ENCODE measurements at regions not wholly inside any gene's neighbourhood (a gene's known extent, or its start where the extent isn't known, plus 50 kb on each side); places are given as distances from the start of the nearest gene placed in this dataset.
"Not testable (repeated sequence)": the region's sequence is repeated elsewhere in the genome, so short reads cannot be mapped to it uniquely, and the experiment has no call there.

- H3K36me3 Mint-ChIP-seq; H3K4me3 Mint-ChIP-seq; DNase-seq; ATAC-seq (replicated peaks); H3K4me1 Mint-ChIP-seq; H3K27ac Mint-ChIP-seq: not testable (repeated sequence)
- Mint-ChIP-seq H3K9me3 (peaks cover 11 to 12% of the 10 kb centered on the region in 2 donors), H3K27me3 (peaks cover 16 to 22% of the 10 kb centered on the region in 2 donors)
Observed at GRCh38 chr7:76839879-76840278, 192.3 kb downstream of the SPDYE17 start.

- ATAC-seq (replicated peaks); H3K27ac Mint-ChIP-seq; H3K4me1 Mint-ChIP-seq; H3K36me3 Mint-ChIP-seq; H3K4me3 Mint-ChIP-seq; DNase-seq: not testable (repeated sequence)
- Mint-ChIP-seq H3K27me3 (peaks cover 16 to 22% of the 10 kb centered on the region in 2 donors), H3K9me3 (peaks cover 11 to 12% of the 10 kb centered on the region in 2 donors)
Observed at GRCh38 chr7:76839214-76839613, 192.9 kb downstream of the SPDYE17 start.

GRCh38 chr7:76838357-76838756 is 193.8 kb downstream of the SPDYE17 start:
- Mint-ChIP-seq H3K9me3 (peaks cover 11 to 12% of the 10 kb centered on the region in 2 donors), H3K27me3 (peaks cover 16 to 22% of the 10 kb centered on the region in 2 donors)
- not testable (repeated sequence) for ATAC-seq (replicated peaks); H3K4me3 Mint-ChIP-seq; H3K4me1 Mint-ChIP-seq; DNase-seq; H3K27ac Mint-ChIP-seq; H3K36me3 Mint-ChIP-seq

DNA sequence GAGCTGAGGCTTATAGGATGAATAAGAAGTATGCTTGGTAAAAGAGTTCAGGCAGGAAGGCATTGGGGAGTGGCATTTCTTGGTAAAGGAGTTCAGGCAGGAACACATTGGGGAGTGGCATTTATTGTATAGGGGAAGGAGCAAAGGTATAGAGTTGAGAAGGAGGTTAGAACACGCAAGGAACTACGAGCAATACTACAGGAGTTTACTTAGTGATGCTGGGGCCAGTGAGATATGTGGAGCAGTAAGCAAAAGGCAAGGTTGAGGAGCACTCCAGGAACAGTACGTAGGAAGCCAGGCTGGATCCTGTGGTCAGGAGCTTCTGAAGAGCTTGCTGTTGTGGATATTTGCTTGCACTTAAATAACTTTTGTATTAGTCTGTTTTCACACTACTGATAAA is 202.2 kb upstream of the POMZP3 start:
- ATAC-seq (replicated peaks); H3K9me3 Mint-ChIP-seq; H3K4me3 Mint-ChIP-seq; H3K4me1 Mint-ChIP-seq; H3K27ac Mint-ChIP-seq; DNase-seq; H3K36me3 Mint-ChIP-seq: not testable (repeated sequence)
- H3K27me3 Mint-ChIP-seq, result peaks cover 14 to 15% of the 10 kb centered on the region in 2 donors

GRCh38 chr7:76826181-76826580 is 199.1 kb upstream of the POMZP3 start:
- H3K36me3 Mint-ChIP-seq; H3K4me3 Mint-ChIP-seq; DNase-seq; H3K27ac Mint-ChIP-seq; H3K4me1 Mint-ChIP-seq; ATAC-seq (replicated peaks); H3K9me3 Mint-ChIP-seq: not testable (repeated sequence)
- H3K27me3 Mint-ChIP-seq, result peaks cover 14 to 15% of the 10 kb centered on the region in 2 donors

GRCh38 chr7:76809856-76810255 is 182.8 kb upstream of the POMZP3 start:
- ATAC-seq (replicated peaks); DNase-seq; H3K27me3 Mint-ChIP-seq; H3K27ac Mint-ChIP-seq; H3K4me3 Mint-ChIP-seq; H3K36me3 Mint-ChIP-seq; H3K4me1 Mint-ChIP-seq; H3K9me3 Mint-ChIP-seq: not testable (repeated sequence)

DNA sequence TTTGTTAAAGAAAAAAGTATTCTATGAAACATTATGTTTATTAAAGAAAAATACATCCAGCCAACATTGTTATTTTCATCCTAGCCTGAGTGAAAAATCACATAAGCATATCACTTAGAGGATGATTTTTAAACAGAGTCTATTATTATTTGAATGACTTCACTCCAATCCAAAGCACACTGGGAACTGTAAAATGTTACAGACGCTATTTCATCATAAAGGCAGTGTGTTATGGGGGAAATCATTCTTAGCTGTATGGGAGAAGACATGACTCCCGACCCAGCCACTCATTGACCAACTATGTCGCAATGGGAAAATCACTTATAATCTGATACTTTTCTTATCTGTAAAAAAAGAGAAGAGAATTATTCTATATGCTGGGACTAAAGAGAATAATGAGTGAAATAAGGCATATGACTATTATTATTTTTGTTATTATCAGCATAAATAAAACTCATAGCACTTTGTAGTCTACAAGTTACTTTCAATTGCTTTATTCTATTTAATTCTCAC is 180.6 kb upstream of the POMZP3 start:
- not testable (repeated sequence) for H3K27ac Mint-ChIP-seq; H3K27me3 Mint-ChIP-seq; H3K4me3 Mint-ChIP-seq; H3K36me3 Mint-ChIP-seq; ATAC-seq (replicated peaks); H3K9me3 Mint-ChIP-seq; DNase-seq; H3K4me1 Mint-ChIP-seq

DNA sequence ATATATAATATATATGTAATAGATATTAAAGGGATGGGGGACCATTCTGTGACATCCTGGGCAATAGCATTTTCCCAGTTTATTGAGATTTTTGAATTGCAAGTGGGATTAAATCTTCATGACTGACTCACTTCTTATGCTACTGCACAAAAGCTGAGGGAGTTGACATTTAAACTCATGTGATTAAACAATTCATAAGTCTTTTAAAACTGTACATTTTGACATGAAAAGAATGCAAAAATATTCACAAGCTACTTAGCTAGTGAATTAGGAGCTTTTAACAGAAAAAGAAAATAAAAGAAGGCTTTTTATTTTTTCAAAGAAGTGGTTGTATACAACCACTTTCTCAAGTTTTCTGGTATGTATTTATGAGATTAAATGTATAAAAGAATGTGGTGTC is 179.4 kb upstream of the POMZP3 start:
- not testable (repeated sequence) for H3K4me3 Mint-ChIP-seq

DNA sequence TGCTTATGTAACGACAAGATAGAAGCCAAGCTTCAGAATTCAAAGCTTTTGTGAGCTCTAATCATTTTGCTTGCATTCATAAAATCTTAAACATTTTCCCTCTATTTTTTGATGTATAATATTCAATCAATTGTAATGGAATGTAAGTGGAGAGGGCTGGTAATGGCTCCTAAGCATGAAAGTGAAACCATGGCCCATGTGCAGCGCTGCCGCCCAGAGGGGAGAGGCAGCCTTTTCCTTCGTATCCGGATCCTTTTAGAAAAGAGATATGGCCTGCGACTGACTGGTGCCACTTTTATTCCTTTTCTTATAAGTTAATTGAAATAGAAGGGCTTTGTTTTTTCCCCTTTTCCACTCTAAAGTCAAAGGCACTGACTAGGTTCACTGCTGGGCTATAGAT is 178.9 kb upstream of the POMZP3 start:
- H3K4me3 Mint-ChIP-seq; H3K27me3 Mint-ChIP-seq; H3K27ac Mint-ChIP-seq; H3K9me3 Mint-ChIP-seq; H3K36me3 Mint-ChIP-seq; DNase-seq; ATAC-seq (replicated peaks); H3K4me1 Mint-ChIP-seq: not testable (repeated sequence)

More for the DNA sequence above, 179.4 kb upstream of the POMZP3 start:
- not testable (repeated sequence) for H3K36me3 Mint-ChIP-seq; H3K27me3 Mint-ChIP-seq; DNase-seq; H3K4me1 Mint-ChIP-seq; H3K9me3 Mint-ChIP-seq; H3K27ac Mint-ChIP-seq; ATAC-seq (replicated peaks)

GRCh38 chr7:76805262-76805661 is 178.2 kb upstream of the POMZP3 start:
- H3K4me1 Mint-ChIP-seq; H3K36me3 Mint-ChIP-seq; H3K4me3 Mint-ChIP-seq; H3K27ac Mint-ChIP-seq; ATAC-seq (replicated peaks); H3K27me3 Mint-ChIP-seq; H3K9me3 Mint-ChIP-seq; DNase-seq: not testable (repeated sequence)

DNA sequence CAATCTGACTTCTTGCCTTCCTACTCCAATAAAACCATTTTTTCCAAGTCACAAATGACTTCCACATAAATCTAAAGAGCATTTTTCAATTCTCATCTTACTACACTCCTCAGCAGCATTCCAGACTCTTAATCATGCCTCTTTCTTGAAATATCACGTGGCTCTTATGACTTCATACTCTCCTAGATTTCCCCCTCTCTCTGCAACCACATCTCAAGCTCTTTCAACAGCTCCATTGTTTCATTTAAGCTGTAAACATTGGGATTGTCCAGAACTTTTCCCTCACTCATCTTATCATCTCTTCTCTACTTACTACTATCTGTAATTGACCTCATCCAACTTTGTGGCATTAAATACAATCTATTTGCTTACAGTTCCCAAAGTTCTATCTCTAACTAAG is 170.6 kb upstream of the POMZP3 start:
- H3K36me3 Mint-ChIP-seq; H3K27ac Mint-ChIP-seq; H3K4me3 Mint-ChIP-seq; H3K9me3 Mint-ChIP-seq; ATAC-seq (replicated peaks); H3K4me1 Mint-ChIP-seq; DNase-seq: not testable (repeated sequence)
- H3K27me3 Mint-ChIP-seq, result peaks cover 11 to 18% of the 10 kb centered on the region in 2 donors

DNA sequence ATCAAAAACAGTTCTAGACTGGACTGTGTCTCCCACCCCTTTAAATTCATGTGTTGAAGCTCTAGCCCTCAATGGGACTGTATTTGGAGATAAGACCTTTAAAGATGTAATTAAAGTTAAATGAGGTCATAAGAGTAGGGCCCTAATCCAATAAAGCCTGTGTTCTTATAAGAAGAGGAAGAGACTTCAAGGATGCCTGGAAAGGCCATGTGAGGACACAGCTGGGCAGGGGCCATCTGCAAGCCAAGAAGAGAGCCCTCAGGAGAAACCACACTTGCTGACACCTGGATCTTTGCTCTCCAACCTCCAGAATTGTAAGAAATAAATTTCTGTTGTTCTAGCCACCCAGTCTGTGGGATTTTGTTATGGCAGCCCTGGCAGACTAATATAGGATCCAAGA is 153.6 kb upstream of the POMZP3 start:
- H3K9me3 Mint-ChIP-seq; H3K36me3 Mint-ChIP-seq; H3K27me3 Mint-ChIP-seq; ATAC-seq (replicated peaks); DNase-seq; H3K27ac Mint-ChIP-seq; H3K4me3 Mint-ChIP-seq; H3K4me1 Mint-ChIP-seq: not testable (repeated sequence)

DNA sequence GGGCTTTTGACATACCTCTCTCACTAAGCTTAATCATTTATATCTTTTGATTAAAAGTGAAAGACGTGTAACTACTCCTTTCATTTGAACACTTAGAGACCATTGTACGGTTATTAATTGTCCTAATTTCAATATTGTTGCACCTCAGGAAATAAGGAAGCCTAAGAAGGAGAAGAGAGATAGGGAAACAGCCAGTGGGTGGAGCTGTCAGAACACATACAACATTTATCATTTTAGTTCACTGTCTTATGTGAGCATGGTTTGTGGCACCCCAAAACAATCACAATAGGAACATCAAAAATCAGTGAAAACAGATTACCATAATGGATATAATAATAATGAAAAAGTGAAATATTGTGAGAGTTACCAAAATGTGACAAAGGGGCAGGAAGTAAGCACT is 147.2 kb upstream of the POMZP3 start:
- H3K4me3 Mint-ChIP-seq, H3K36me3 Mint-ChIP-seq, H3K27me3 Mint-ChIP-seq, H3K27ac Mint-ChIP-seq, H3K9me3 Mint-ChIP-seq, H3K4me1 Mint-ChIP-seq, DNase-seq: not testable (repeated sequence)
- peak in 1 of 2 donors; percentile 25 for ATAC-seq (replicated peaks)

DNA sequence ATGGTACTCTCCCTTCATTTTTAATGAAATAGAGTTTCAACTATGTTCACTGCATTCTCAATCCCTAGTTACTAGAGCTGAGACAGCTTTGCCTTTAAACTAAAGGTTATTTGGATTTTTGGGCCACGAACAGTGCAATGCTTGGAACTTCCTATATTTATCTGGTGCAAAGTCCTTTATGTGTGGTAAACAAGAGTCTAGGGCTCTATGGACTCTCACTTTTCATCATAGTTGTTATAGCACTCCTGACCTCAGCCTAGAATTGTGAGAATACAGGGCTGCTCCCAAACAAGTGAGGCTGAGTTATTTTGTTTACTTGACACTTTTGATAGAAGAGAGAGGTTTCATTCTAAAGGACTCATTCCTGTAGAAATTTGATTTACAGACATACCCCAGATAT is 144.9 kb upstream of the POMZP3 start:
- H3K9me3 Mint-ChIP-seq, result peaks cover 6 to 10% of the 10 kb centered on the region in 2 donors
- not testable (repeated sequence) for H3K27me3 Mint-ChIP-seq; H3K27ac Mint-ChIP-seq; DNase-seq; H3K36me3 Mint-ChIP-seq; H3K4me1 Mint-ChIP-seq; ATAC-seq (replicated peaks); H3K4me3 Mint-ChIP-seq

DNA sequence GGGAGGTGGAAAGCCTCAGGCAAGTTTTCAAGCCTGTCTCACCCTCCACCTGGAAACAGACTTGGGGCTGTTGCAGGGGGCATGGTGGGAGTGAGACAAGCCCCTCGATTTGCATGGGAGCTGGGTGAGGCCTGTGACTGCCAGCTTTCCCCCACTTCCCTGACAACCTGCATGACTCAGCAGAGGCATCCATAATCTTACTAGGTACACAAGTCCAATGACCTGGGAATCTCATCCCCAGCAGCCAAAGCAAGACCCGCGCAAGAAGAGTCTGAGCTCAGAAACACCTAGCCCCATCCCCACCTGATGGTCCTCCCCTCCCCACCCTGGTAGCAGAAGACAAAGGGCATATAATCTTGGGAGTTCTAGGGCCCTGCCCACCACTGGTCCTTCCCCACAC is 136.9 kb upstream of the POMZP3 start:
- peaks cover 7 to 13% of the 10 kb centered on the region in 2 donors for H3K9me3 Mint-ChIP-seq
- not testable (repeated sequence) for H3K4me3 Mint-ChIP-seq; DNase-seq; H3K4me1 Mint-ChIP-seq; H3K27ac Mint-ChIP-seq; ATAC-seq (replicated peaks); H3K36me3 Mint-ChIP-seq
- peaks cover 8 to 18% of the 10 kb centered on the region in 2 donors for H3K27me3 Mint-ChIP-seq

Measured in stimulated activated naive B cell treated with anti-CD40 and anti-IgM and Interleukin-4, amounts not matched to agents 10 μg/mL and 1 μg/mL and 100 μg/mL, for 72 hours (primary cell).